ENCODE measurements at regions not wholly inside any gene's neighbourhood (a gene's known extent, or its start where the extent isn't known, plus 50 kb on each side); places are given as distances from the start of the nearest gene placed in this dataset.

- H3K4me3 ChIP-seq (ENCODE audit: low read length): no peak overlapping the region
- DNase-seq (ENCODE audit: low read depth): no peak
- no peak for TF ChIP-seq CTCF (conservative IDR thresholded peaks at IDR 0.05; ENCODE audit: low read length)
Measured at GRCh38 chr9:129234491-129234890, 56.4 kb upstream of the IER5L start.

GRCh38 chr9:129232839-129233591 lies 55.0 kb upstream of the IER5L start:
- no peak overlapping the region for H3K4me3 ChIP-seq (ENCODE audit: low read length)
- TF ChIP-seq CTCF (conservative IDR thresholded peaks at IDR 0.05; ENCODE audit: low read length): no peak
- DNase-seq (ENCODE audit: low read depth): no peak

GRCh38 chr9:129231759-129232158 lies 53.7 kb upstream of the IER5L start:
- DNase-seq (ENCODE audit: low read depth): no peak
- no peak overlapping the region for H3K4me3 ChIP-seq (ENCODE audit: low read length)
- no peak for TF ChIP-seq CTCF (conservative IDR thresholded peaks at IDR 0.05; ENCODE audit: low read length)

- no peak for DNase-seq (ENCODE audit: low read depth)
- TF ChIP-seq CTCF (conservative IDR thresholded peaks at IDR 0.05; ENCODE audit: low read length): no peak
Measured at GRCh38 chr9:129231022-129231739, 53.1 kb upstream of the IER5L start.

GRCh38 chr9:129230302-129230701 lies 52.2 kb upstream of the IER5L start:
- no peak for TF ChIP-seq CTCF (conservative IDR thresholded peaks at IDR 0.05; ENCODE audit: low read length)
- no peak for DNase-seq (ENCODE audit: low read depth)

More at GRCh38 chr9:129231022-129231739, 53.1 kb upstream of the IER5L start:
- no peak overlapping the region for H3K4me3 ChIP-seq (ENCODE audit: low read length)

More at GRCh38 chr9:129230302-129230701, 52.2 kb upstream of the IER5L start:
- H3K4me3 ChIP-seq (ENCODE audit: low read length): no peak overlapping the region
